ENCODE measurements at regions not wholly inside any gene's neighbourhood (a gene's known extent, or its start where the extent isn't known, plus 50 kb on each side); places are given as distances from the start of the nearest gene placed in this dataset.

DNA sequence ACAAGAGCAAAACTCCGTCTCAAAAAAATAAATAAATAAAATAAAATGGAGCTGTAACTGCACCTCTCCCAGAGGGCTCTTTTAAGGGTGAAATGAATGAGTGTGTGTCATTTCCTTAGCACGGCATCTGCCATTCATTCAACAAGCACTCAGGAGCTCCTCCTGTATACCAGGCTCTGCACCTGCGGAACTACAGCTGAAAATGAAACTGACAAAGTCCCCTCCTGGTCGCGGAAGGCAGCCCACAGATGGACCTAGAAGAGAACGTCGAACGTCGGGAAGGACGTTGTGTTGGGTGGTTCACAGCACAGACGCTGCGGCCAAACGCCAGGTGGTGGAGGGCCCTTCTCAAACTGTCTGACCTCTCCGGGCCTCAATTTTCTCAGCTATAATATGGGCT is 256.4 kb downstream of the TFAP2C start:
- Histone ChIP-seq H3K9me3 (ENCODE audit: control insufficient read depth in 1 of 2, insufficient read depth in 1 of 2, low read depth in 1 of 2, low read length in 2 of 2) (no peaks in the 10 kb centered on the region), H3K4me3 (replicated peaks in 1 of 2; ENCODE audit: low read depth in 1 of 2, low read length in 2 of 2) (no peak overlapping the region), H3K27me3 (ENCODE audit: insufficient read depth, low read length) (no peaks in the 10 kb centered on the region), H3K4me2 (ENCODE audit: low read length) (no peak overlapping the region), H3K4me1 (ENCODE audit: control insufficient read depth in 1 of 2, insufficient read depth in 2 of 2, low read length in 2 of 2) (no peaks in the 10 kb centered on the region), H3K9ac (ENCODE audit: low read length) (no peak overlapping the region), H3K79me2 (ENCODE audit: insufficient read depth, low read length) (no peaks in the 10 kb centered on the region), H3K27ac (ENCODE audit: low read depth, low read length) (no peak overlapping the region), H3K9me2 (ENCODE audit: insufficient read depth) (no peaks in the 10 kb centered on the region), H2AFZ (ENCODE audit: low read depth, low read length, poor library complexity, severe bottlenecking) (no peak overlapping the region), H3K36me3 (ENCODE audit: control insufficient read depth in 1 of 2, insufficient read depth in 2 of 2, low read length in 2 of 2) (no peaks in the 10 kb centered on the region), H4K20me1 (ENCODE audit: insufficient read depth) (no peaks in the 10 kb centered on the region)
- ATAC-seq = no peak
- TF ChIP-seq, protein P1, sequence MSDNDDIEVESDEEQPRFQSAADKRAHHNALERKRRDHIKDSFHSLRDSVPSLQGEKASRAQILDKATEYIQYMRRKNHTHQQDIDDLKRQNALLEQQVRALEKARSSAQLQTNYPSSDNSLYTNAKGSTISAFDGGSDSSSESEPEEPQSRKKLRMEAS (IDR thresholded peaks at IDR 0.05) = no peak
- no peak for DNase-seq (ENCODE audit: low read depth, low spot score)
- ChIA-PET POLR2A (no interaction called here), RAD21 (ENCODE audit: low non-redundant PET in 1 of 2, low total read pairs in 2 of 2, uncharacterized antibody in 2 of 2, unreplicated experiment in 2 of 2) (no interaction called here), CTCF (no interaction called here)
- no TSS peak for BruUV-seq (replicated peaks)
- intact Hi-C loops (cut with micrococcal nuclease) = no loop called here

DNA sequence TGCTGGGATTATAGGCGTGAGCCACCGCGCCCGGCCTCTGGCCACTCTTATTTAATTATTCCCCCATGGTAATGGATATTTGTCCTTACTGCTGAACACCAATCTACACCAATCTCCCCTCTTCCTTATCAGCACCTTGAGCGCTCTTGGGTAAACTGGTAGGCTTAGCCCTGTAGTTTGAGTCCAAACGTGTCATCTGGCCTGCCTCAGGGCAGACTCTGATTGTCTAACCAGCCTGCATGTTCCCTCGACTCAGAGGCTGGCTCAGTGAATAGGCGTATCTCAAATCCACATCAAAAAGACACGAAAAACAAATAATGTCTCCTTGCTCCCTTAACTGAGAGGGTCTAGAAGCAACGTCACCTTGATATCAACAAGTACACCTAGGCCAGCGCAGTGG is 260.9 kb downstream of the TFAP2C start:
- Histone ChIP-seq H2AFZ (ENCODE audit: low read depth, low read length, poor library complexity, severe bottlenecking) (no peak overlapping the region), H3K4me1 (ENCODE audit: control insufficient read depth in 1 of 2, insufficient read depth in 2 of 2, low read length in 2 of 2) (no peaks in the 10 kb centered on the region), H3K9ac (ENCODE audit: low read length) (no peak overlapping the region), H4K20me1 (ENCODE audit: insufficient read depth) (no peaks in the 10 kb centered on the region), H3K4me2 (ENCODE audit: low read length) (no peak overlapping the region), H3K79me2 (ENCODE audit: insufficient read depth, low read length) (no peaks in the 10 kb centered on the region), H3K27ac (ENCODE audit: low read depth, low read length) (no peak overlapping the region), H3K27me3 (ENCODE audit: insufficient read depth, low read length) (no peaks in the 10 kb centered on the region), H3K4me3 (replicated peaks in 1 of 2; ENCODE audit: low read depth in 1 of 2, low read length in 2 of 2) (no peak overlapping the region), H3K9me2 (ENCODE audit: insufficient read depth) (no peaks in the 10 kb centered on the region), H3K9me3 (ENCODE audit: control insufficient read depth in 1 of 2, insufficient read depth in 1 of 2, low read depth in 1 of 2, low read length in 2 of 2) (no peaks in the 10 kb centered on the region), H3K36me3 (ENCODE audit: control insufficient read depth in 1 of 2, insufficient read depth in 2 of 2, low read length in 2 of 2) (no peaks in the 10 kb centered on the region)
- ChIA-PET RAD21 (ENCODE audit: low non-redundant PET in 1 of 2, low total read pairs in 2 of 2, uncharacterized antibody in 2 of 2, unreplicated experiment in 2 of 2) (no interaction called here), CTCF (no interaction called here), POLR2A (no interaction called here)
- ATAC-seq = no peak
- no peak for DNase-seq (ENCODE audit: low read depth, low spot score)
- no TSS peak for BruUV-seq (replicated peaks)
- TF ChIP-seq EZH2phosphoT487 (IDR thresholded peaks at IDR 0.05; ENCODE audit: borderline replicate concordance) = no peak
- intact Hi-C loops (cut with micrococcal nuclease) = no loop called here

- Histone ChIP-seq H3K4me1 (ENCODE audit: control insufficient read depth in 1 of 2, insufficient read depth in 2 of 2, low read length in 2 of 2) (no peaks in the 10 kb centered on the region), H3K9ac (ENCODE audit: low read length) (no peak overlapping the region), H3K27ac (ENCODE audit: low read depth, low read length) (no peak overlapping the region), H3K79me2 (ENCODE audit: insufficient read depth, low read length) (no peaks in the 10 kb centered on the region), H3K4me2 (ENCODE audit: low read length) (no peak overlapping the region), H3K4me3 (replicated peaks in 1 of 2; ENCODE audit: low read depth in 1 of 2, low read length in 2 of 2) (no peak overlapping the region), H3K9me2 (ENCODE audit: insufficient read depth) (no peaks in the 10 kb centered on the region), H3K27me3 (ENCODE audit: insufficient read depth, low read length) (no peaks in the 10 kb centered on the region), H3K36me3 (ENCODE audit: control insufficient read depth in 1 of 2, insufficient read depth in 2 of 2, low read length in 2 of 2) (no peaks in the 10 kb centered on the region), H4K20me1 (ENCODE audit: insufficient read depth) (no peaks in the 10 kb centered on the region), H2AFZ (ENCODE audit: low read depth, low read length, poor library complexity, severe bottlenecking) (peak overlapping the region; percentile 26), H3K9me3 (ENCODE audit: control insufficient read depth in 1 of 2, insufficient read depth in 1 of 2, low read depth in 1 of 2, low read length in 2 of 2) (no peaks in the 10 kb centered on the region)
- TF ChIP-seq YY1 (IDR thresholded peaks at IDR 0.05; ENCODE audit: extremely low read depth, insufficient replicate concordance, low read depth, low read length) (no peak), CBX3 (IDR thresholded peaks at IDR 0.05; ENCODE audit: low read depth) (no peak), ZFX (IDR thresholded peaks at IDR 0.05) (no peak), TCF7L2 (IDR thresholded peaks at IDR 0.05; ENCODE audit: borderline replicate concordance, extremely low read depth, insufficient read depth, insufficient read length) (no peak), ZNF274 (IDR thresholded peaks at IDR 0.05; ENCODE audit: low read depth, low read length) (no peak), SIN3A (IDR thresholded peaks at IDR 0.05; ENCODE audit: low read depth) (no peak), EZH2phosphoT487 (IDR thresholded peaks at IDR 0.05; ENCODE audit: borderline replicate concordance) (no peak)
- TF ChIP-seq, protein P2, sequence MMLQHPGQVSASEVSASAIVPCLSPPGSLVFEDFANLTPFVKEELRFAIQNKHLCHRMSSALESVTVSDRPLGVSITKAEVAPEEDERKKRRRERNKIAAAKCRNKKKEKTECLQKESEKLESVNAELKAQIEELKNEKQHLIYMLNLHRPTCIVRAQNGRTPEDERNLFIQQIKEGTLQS (IDR thresholded peaks at IDR 0.05) = no peak
- TF ChIP-seq, protein P3, sequence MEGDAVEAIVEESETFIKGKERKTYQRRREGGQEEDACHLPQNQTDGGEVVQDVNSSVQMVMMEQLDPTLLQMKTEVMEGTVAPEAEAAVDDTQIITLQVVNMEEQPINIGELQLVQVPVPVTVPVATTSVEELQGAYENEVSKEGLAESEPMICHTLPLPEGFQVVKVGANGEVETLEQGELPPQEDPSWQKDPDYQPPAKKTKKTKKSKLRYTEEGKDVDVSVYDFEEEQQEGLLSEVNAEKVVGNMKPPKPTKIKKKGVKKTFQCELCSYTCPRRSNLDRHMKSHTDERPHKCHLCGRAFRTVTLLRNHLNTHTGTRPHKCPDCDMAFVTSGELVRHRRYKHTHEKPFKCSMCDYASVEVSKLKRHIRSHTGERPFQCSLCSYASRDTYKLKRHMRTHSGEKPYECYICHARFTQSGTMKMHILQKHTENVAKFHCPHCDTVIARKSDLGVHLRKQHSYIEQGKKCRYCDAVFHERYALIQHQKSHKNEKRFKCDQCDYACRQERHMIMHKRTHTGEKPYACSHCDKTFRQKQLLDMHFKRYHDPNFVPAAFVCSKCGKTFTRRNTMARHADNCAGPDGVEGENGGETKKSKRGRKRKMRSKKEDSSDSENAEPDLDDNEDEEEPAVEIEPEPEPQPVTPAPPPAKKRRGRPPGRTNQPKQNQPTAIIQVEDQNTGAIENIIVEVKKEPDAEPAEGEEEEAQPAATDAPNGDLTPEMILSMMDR (IDR thresholded peaks at IDR 0.05 in 2 of 3, conservative IDR thresholded peaks at IDR 0.05 in 1 of 3; ENCODE audit: borderline replicate concordance in 1 of 3, insufficient read depth in 1 of 3, low read depth in 2 of 3, low read length in 2 of 3) = no peak
- POLR2A ChIA-PET = no interaction called here
- DNase-seq (ENCODE audit: low read depth, low spot score) = no peak
- no TSS peak for BruUV-seq (replicated peaks)
- CTCF ChIA-PET = no interaction called here
- ATAC-seq = peak; percentile 62
- intact Hi-C loops (cut with micrococcal nuclease) = no loop called here
- RAD21 ChIA-PET (ENCODE audit: low non-redundant PET in 1 of 2, low total read pairs in 2 of 2, uncharacterized antibody in 2 of 2, unreplicated experiment in 2 of 2) = no interaction called here
Observed at GRCh38 chr20:56893226-56893917, 264.3 kb downstream of the TFAP2C start.
